ENCODE measurements at regions not wholly inside any gene's neighbourhood (a gene's known extent, or its start where the extent isn't known, plus 50 kb on each side); places are given as distances from the start of the nearest gene placed in this dataset.

DNA sequence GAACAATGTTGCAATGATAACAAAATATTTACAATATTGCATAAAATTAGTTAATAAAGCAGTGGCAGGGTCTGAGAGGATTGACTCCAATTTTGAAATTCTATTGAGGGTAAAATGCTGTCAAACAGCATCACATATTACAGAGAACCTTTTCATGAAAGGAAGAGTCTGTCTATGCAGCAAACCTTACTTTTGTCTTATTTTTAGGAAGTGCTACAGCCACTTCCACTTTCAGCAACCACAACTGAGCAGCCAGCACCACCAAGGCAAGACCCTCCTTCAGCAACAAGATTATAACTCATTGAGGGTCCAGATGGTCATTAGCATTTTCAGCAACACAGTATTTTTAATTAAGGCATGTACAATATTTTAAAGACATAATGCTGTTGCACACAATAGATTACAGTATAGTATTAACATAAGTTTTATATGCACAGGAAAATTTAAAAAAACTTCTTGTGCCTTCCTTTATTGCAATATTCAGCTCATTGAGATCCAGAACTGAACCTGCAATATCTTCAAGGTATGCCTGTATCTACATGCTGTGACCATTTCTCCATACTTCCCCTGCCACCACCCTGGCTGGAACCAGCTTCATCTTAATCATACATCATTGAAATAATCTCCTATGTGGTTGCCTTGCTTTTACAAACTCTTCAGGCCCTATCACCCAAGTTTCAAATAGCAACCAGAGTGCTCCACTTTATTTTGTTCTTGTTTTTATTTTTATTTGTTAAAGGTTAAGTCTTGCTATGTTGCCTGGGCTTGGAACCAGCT, 711.2 kb downstream of the KCNA4 start:
- DNase-seq = no peak

- no peak for DNase-seq
Measured at GRCh38 chr11:29300420-29300819, 716.4 kb downstream of the KCNA4 start.

DNA sequence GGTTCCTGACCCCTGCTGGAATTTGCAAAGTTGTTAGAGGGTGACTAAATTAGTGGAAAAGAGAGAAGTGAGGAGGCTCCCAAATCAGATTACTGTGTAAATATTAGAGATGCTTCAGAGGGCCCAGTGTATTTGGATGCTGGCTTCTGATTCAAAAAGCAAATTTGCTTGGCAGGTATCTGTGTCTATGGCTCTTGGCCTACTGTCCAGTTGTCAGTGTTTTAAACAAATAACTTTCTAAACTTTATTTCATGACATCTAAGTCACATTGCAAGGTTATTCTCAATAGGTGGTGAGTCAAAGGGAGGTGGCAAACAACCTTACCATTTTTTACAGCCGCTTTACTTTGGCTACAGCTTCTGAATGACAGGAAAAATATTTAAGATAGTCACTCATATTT, 720.1 kb downstream of the KCNA4 start:
- DNase-seq = no peak

GRCh38 chr11:29293825-29294224, 723.0 kb downstream of the KCNA4 start:
- no peak for DNase-seq

DNA sequence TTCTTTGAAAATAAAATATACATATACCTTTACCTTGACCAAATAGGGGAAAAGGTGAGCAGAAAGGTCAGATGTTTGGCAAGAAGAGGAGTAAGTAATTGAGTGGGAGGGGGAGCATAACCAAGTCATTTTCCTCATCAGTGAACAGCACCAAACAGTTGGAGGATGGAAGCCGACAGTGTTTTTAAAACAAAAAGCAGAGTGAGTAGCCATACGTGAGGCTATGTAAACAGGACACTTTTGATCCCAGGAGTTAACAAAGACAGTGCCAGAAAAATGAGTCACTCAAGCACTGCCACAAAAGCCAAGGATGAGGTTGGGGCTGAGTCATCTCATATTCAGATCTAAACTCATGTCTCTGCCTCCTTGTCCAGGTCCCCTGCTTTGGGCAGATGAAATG, 734.7 kb downstream of the KCNA4 start:
- DNase-seq = no peak

- DNase-seq = no peak
Measured at GRCh38 chr11:29281271-29281777, 735.5 kb downstream of the KCNA4 start.

DNA sequence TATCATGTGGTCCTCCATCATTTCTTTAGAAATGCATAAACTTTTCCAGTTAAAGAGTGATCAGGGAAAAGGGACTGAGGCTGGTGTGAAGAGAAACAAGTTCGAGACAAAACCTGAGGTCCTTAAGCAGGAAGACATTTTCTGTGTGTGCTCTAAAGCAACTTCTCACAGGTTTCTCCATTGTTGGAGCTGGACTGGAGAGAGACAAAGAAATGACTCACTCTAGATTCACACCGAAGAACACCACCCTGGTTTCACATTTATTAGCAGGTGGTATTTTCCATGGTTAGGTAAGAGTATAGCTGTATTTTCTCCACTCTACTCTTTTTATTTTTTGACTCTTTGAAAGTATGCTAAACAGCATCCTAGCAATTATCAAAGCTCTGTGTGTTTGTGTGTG, 736.4 kb downstream of the KCNA4 start:
- DNase-seq = no peak

DNA sequence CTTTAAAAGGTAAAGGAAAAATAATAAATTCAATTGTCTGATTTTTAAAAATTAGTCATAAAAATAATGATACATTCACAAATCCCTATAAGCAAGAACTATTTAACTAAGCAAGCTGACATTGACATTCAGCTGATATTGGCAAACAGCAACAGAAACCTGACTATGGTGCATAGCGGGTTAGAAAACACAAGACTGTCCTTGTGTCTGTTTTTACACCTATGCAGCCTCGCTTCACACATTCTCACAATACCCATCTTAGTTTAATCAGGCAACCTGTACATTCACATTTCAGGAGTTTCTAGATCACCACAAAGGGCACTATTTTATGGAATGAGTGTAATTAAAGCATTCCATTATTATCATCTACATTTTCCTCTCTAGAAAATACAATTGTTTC, 737.1 kb downstream of the KCNA4 start:
- no peak for DNase-seq

DNA sequence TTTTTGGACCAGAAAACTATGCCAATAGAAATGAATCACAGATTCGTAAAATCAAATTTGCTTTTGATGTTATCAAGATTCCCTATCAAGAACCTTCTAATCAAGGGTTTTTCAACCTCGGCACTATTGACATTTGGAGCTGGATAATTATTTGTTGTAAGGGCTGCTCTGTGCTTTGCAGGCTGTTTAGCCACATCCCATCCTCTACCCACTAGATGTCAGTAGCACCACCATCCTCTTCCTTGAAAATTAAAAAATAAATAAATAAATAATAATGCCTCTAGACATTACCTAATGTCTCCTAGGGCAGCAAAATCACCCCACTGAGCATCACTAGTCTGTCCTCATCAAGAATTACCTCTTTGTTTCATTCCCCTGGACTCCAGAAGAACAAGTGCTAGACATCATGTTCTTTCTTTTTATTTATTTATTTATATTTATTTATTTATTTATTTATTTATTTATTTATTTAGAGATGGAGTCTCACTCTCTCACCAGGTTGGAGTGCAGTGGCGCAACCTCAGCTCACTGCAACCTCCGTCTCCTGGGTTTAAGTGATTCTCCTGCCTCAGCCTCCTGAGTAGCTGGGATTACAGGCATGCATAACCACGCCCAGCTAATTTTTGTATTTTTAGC, 744.7 kb downstream of the KCNA4 start:
- no peak for DNase-seq

- no peak for DNase-seq
Measured at GRCh38 chr11:29271616-29272015, 745.2 kb downstream of the KCNA4 start.

DNA sequence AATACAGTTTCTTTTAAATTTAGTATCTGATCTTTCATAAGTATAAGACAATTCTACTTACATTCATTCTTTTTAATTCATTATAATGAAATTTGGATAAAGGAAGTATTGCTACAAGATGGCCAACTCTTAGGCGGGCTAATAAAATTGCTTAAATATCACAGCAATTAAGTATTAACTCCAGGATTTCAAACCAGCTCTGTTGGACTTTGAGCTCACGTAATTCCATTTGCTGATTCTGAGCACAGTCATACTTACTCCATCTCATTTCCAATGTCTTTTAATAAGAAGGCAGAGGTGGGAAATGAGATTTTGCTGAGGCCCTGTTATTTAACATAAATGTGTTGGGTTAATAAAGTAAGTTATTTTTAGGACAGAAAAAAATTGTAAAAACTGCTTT, 748.1 kb downstream of the KCNA4 start:
- no peak for DNase-seq

GRCh38 chr11:29265792-29266191, 751.0 kb downstream of the KCNA4 start:
- DNase-seq = no peak

DNA sequence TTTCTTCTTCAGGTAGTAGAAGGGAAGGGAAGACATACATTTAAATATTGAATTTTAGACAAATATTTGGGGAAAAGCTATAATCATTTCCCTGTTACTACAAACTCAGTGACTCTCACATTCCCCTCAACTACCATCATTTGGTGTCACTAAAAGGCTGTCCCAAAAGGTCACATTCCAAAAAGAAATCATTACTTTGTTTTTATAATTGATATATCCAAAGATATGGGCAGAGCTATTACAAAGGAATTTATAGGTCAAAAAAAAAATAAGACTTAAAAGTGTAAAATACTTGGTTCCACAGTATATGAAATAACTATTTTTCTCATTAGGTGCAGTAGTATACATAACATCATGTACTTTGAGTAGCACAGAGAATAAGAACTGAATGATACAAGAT, 751.4 kb downstream of the KCNA4 start:
- DNase-seq = no peak

DNA sequence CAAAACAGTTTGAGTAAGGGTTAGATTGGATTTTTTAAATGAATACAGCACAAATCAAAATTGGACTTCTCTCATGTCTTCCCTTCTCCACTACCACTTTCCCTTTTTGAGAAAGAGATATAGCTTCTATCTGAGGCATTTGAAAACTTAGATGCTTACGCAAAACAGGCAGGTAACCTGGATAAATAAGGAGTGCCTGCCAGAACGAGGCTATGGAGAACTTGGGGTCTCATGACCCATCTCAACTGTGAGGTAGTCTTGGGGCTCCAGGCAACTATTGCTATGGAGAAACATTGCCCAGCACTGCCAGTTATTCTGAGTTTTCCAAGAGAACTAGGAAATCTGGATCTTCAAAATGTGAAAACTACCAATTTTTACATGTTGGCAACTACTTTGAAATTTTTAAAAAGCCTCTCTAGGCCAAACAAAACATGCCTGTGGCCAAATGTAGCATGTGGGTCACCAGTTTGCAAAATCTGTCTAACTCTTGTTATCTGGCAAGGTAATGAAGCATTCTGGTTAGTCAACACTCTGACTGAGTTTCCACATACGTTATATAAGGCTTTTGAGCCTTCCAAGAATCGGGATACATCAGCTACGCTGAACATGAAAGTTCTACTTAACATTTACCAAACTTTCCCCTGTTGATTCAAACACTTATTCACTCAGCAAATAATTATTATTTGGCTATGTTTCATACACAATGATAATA, 752.7 kb downstream of the KCNA4 start:
- no peak for DNase-seq

DNA sequence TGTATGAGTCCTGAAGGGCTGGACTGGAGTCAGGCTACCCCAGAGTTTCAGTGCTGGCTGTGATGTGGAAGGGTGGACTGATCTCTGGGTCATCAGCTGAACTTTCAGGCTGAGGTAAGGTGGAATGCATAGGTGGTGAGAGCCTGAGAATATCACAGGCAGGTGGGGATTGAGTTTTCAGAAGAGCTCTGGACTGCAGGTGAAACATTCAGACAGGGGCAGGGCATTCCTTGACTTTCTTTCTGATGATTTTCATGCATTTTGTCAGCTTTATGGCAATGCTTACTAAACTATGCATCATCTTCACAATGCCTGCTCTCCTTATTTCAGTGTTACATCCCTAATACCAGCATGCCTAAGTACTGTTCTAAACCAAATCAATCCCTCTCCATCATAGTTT, 755.0 kb downstream of the KCNA4 start:
- DNase-seq = no peak

DNA sequence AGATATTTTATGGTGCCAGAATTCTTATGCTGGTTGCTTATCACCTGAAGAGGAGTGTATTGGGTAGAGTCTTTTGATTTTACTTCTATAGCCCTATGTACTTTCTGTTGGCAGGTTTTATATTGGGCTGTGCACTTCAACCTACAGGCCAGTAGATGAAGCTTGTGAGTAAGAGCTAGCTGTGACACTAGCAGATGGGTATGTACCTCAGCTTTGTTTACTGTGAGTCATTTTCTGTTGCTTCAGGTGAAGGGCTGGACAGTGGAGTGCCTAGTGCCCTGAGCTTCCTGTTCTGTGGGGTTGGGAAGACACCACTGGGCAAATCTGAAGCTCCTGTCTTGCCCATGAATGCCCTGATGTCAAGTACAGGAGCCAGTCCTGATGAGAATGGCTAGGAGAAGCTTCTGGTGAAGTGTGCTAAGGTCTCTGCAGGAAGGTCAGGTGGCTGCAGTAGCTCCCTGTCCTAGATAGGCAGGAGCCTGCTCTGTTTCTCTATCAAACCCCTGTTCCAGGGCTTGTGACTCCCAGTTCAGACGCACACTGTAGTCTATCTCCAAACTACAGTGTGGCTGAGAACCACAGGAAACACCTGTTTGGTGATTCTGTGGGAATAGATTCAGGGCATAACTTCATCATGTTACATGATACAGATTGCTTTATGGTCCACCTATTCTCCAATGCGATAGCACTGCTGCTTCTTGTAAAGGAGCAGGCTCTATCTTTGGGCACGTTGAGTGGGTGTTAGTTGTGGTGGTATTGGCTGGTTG, 755.7 kb downstream of the KCNA4 start:
- DNase-seq = no peak

DNA sequence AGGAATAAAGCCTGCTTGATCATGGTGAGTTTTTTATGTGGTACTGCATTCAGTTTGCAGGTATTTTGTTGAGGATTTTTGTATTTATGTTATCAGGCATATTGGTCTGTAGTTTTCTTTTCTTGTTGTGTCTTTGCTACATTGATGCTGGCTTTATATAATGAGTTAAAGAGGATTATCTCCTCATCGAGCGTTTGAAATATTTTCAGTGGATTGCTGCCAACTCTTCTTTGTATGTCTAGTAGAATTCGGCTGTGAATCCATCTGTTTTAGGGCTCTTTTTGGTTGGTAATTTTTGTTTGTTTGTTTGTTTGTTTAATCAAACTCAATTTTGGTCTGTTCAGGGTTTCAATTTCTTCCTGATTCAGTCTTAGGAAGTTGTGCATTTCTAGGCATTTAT, 758.4 kb downstream of the KCNA4 start:
- no peak for DNase-seq

GRCh38 chr11:29256580-29256979, 760.2 kb downstream of the KCNA4 start:
- no peak for DNase-seq

DNA sequence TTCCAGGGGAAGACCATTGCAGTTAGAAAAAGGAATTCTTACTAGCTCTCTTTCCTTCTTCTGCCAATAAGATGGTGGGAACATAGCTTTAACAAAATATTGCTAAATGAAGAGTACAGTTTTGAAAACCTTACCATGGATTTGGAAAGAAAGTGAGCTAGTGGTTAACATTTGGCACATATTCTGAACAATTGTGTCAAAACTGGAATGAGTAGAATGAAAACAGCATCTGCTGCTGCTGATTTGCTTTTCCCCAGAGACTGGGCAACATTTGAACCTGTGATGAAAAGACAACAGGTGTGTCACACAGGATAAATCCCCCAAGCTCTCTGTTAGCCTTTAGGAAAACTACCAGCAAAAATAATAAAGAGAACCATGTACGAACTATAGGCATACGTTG, 761.4 kb downstream of the KCNA4 start:
- DNase-seq = no peak

- no peak for DNase-seq
Measured at GRCh38 chr11:29251738-29252137, 765.1 kb downstream of the KCNA4 start.

DNA sequence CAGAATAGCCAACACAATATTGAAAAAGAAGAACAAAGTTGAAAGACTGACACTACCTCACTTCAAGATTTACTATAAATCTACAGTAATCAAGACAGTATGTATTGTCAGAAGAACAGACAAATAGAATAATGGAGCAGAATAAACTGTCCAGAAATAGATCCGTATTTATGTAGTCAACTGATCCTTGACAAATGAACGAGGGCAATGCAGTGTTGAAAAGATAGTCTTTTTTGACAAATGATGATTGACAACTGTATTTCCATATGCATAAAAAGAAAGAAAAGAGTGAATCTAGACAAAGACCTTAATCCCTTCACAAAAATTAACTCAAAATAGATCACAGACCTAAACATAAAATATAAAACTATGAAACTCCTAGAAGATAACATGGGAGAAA, 767.1 kb downstream of the KCNA4 start:
- no peak for DNase-seq

GRCh38 chr11:29244355-29244754, 772.5 kb downstream of the KCNA4 start:
- DNase-seq = no peak

DNA sequence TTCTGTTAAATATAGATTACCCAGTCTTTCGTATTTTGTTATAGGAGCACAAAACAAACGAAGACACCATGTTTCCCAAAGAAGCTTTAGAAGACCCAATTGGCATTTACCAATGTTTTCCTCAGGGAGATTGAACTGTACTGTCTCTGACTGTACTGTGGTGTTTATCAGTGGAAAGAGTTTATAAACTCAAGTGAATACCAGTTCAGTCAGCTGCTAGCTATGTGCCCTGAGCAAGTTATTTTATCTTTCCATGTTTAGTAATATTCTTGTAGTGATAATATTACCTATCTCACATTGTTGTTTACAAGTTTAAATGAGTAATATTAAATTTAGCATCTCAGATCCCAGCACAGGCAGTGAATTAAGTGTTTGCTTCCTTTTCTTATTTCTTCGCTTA, 773.2 kb downstream of the KCNA4 start:
- DNase-seq = no peak
